ENCODE measurements at regions not wholly inside any gene's neighbourhood (a gene's known extent, or its start where the extent isn't known, plus 50 kb on each side); places are given as distances from the start of the nearest gene placed in this dataset.

DNA sequence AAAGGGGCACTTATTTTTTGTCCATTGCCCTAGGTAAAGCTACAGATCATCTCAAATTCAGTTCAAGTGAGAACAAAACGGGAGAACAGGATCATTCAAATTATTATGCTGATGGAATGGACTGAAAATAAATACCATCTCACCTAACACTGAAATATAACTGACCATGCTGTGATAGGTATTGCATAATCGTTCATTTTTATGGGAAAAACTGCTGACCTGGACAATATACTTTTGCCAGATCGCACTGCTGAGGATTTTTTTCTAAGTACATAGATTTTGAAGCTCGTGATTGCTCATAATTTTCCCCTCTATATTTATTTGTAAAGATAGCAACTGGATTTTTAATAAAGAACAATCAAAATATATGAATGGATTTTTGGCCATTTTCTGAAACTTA, 636.6 kb upstream of the NEGR1 start:
- no peak overlapping the region for H3K4me2 ChIP-seq (ENCODE audit: insufficient read depth, low read length)
- no peaks in the 10 kb centered on the region for H3K4me1 ChIP-seq (ENCODE audit: control insufficient read depth, extremely low read depth, insufficient read depth, low read length)
- FAIRE-seq (no peak), DNase-seq (ENCODE audit: low read depth, low spot score) (no peak)
- H4K20me1 ChIP-seq (replicated peaks; ENCODE audit: control insufficient read depth, extremely low read depth, insufficient read depth, low read length) = no peaks in the 10 kb centered on the region
- BruUV-seq (replicated peaks) = no TSS peak
- no peak overlapping the region for H3K27ac ChIP-seq (ENCODE audit: insufficient read depth, low read depth, low read length)
- no peak overlapping the region for H3K9ac ChIP-seq (replicated peaks; ENCODE audit: extremely low read depth, insufficient read depth, low read length)
- POLR2A ChIA-PET = no interaction called here
- no peaks in the 10 kb centered on the region for H3K79me2 ChIP-seq (ENCODE audit: control insufficient read depth, insufficient read depth, low read length)
- no peaks in the 10 kb centered on the region for H3K36me3 ChIP-seq (ENCODE audit: control insufficient read depth in 2 of 2, extremely low read depth in 1 of 2, insufficient read depth in 2 of 2, low read length in 2 of 2)
- no peak for TF ChIP-seq JUN (IDR thresholded peaks at IDR 0.05; ENCODE audit: borderline replicate concordance, insufficient read depth, insufficient read length, low read depth)
- TF ChIP-seq POLR2AphosphoS5 (IDR thresholded peaks at IDR 0.05; ENCODE audit: insufficient read depth, low read depth, low read length) = no peak
- intact Hi-C loops (cut with micrococcal nuclease) = no loop called here
- no peaks in the 10 kb centered on the region for H3K9me3 ChIP-seq (replicated peaks; ENCODE audit: control insufficient read depth, insufficient read depth, low read length)
- H3K27me3 ChIP-seq (ENCODE audit: control insufficient read depth in 2 of 2, insufficient read depth in 2 of 2, low read length in 2 of 2) = no peaks in the 10 kb centered on the region
- no peaks in the 10 kb centered on the region for H3K9me1 ChIP-seq (replicated peaks; ENCODE audit: control insufficient read depth, extremely low read depth, insufficient read depth, low read length)
- dilution Hi-C loops (cut with MboI; ENCODE audit: extremely low pct_ligation_motif_present, low sequenced_read_pairs) = no loop called here
- H2AFZ ChIP-seq (ENCODE audit: low read depth, low read length) = no peak overlapping the region
- CTCF ChIA-PET = no interaction called here
- no peak overlapping the region for H3K4me3 ChIP-seq (replicated peaks in 1 of 3; ENCODE audit: insufficient read depth in 1 of 3, low read depth in 1 of 3, low read length in 3 of 3)

GRCh38 chr1:72917920-72918319, 635.6 kb upstream of the NEGR1 start:
- intact Hi-C loops (cut with micrococcal nuclease) = no loop called here
- Histone ChIP-seq H3K27ac (ENCODE audit: insufficient read depth, low read depth, low read length) (no peak overlapping the region), H3K9ac (replicated peaks; ENCODE audit: extremely low read depth, insufficient read depth, low read length) (no peak overlapping the region), H4K20me1 (replicated peaks; ENCODE audit: control insufficient read depth, extremely low read depth, insufficient read depth, low read length) (no peaks in the 10 kb centered on the region), H3K27me3 (ENCODE audit: control insufficient read depth in 2 of 2, insufficient read depth in 2 of 2, low read length in 2 of 2) (no peaks in the 10 kb centered on the region), H3K4me3 (replicated peaks in 1 of 3; ENCODE audit: insufficient read depth in 1 of 3, low read depth in 1 of 3, low read length in 3 of 3) (no peak overlapping the region), H3K4me1 (ENCODE audit: control insufficient read depth, extremely low read depth, insufficient read depth, low read length) (no peaks in the 10 kb centered on the region), H3K9me3 (replicated peaks; ENCODE audit: control insufficient read depth, insufficient read depth, low read length) (no peaks in the 10 kb centered on the region), H3K79me2 (ENCODE audit: control insufficient read depth, insufficient read depth, low read length) (no peaks in the 10 kb centered on the region), H3K4me2 (ENCODE audit: insufficient read depth, low read length) (no peak overlapping the region), H3K9me1 (replicated peaks; ENCODE audit: control insufficient read depth, extremely low read depth, insufficient read depth, low read length) (no peaks in the 10 kb centered on the region), H3K36me3 (ENCODE audit: control insufficient read depth in 2 of 2, extremely low read depth in 1 of 2, insufficient read depth in 2 of 2, low read length in 2 of 2) (no peaks in the 10 kb centered on the region), H2AFZ (ENCODE audit: low read depth, low read length) (no peak overlapping the region)
- TF ChIP-seq CTCF (IDR thresholded peaks at IDR 0.05; ENCODE audit: extremely low read depth in 1 of 2, insufficient read depth in 1 of 2, low read depth in 1 of 2, low read length in 2 of 2) = no peak
- TF ChIP-seq FOS (IDR thresholded peaks at IDR 0.05; ENCODE audit: borderline replicate concordance, insufficient read depth, low read length) = no peak
- no peak for TF ChIP-seq MAX (IDR thresholded peaks at IDR 0.05; ENCODE audit: insufficient read depth, insufficient read length)
- no peak for TF ChIP-seq POLR2A (IDR thresholded peaks at IDR 0.05; ENCODE audit: low read depth, low read length)
- TF ChIP-seq POLR2AphosphoS5 (IDR thresholded peaks at IDR 0.05; ENCODE audit: insufficient read depth, low read depth, low read length) = no peak
- CTCF ChIA-PET = no interaction called here
- BruUV-seq (replicated peaks) = no TSS peak
- FAIRE-seq (no peak), DNase-seq (ENCODE audit: low read depth, low spot score) (no peak)
- dilution Hi-C loops (cut with MboI; ENCODE audit: extremely low pct_ligation_motif_present, low sequenced_read_pairs) = no loop called here
- POLR2A ChIA-PET = no interaction called here

Data from endothelial cell of umbilical vein (primary cell).